WTC11 (cell line): ENCODE measurements at regions not wholly inside any gene's neighbourhood (a gene's known extent, or its start where the extent isn't known, plus 50 kb on each side); places are given as distances from the start of the nearest gene placed in this dataset.

ENCODE experiments used
- ATAC-seq: fragments of 200-7000 bp; cut with Tn5 transposase; 2 replicates; pipeline ENCODE4 v1.10.0; 2021; ENCODE audit warnings: mild to moderate bottlenecking, moderate library complexity
- CTCF ChIA-PET: fragments of 300-600 bp; sonication (Branson Sonifier 250); formaldehyde crosslinking; loops from one replicate; lab custom pipeline; 2021; ENCODE audit warnings: antibody characterized with exemption; lab: Charles Lee
- POLR2A ChIA-PET: fragments of 350-600 bp; sonication (Branson Sonifier 250); formaldehyde crosslinking; loops from one replicate; lab custom pipeline; 2021; ENCODE audit warnings: antibody characterized with exemption; lab: Charles Lee
- DNase-seq: peaks from one replicate; pipeline ENCODE4 v3.0.0; 2021; ENCODE audit warnings: low spot score
- H3K27ac Mint-ChIP-seq: 2 replicates; pipeline ENCODE4 v1.8.0; 2021; ENCODE audit warnings: mixed read lengths
- H3K27me3 Mint-ChIP-seq: 2 replicates; pipeline ENCODE4 v1.8.0; 2021; ENCODE audit warnings: low read depth, mild to moderate bottlenecking, moderate library complexity, mixed read lengths
- H3K36me3 Mint-ChIP-seq: 2 replicates; pipeline ENCODE4 v1.8.0; 2021; ENCODE audit warnings: mixed read lengths
- H3K4me1 Mint-ChIP-seq: 2 replicates; pipeline ENCODE4 v1.8.0; 2022; ENCODE audit warnings: mixed read lengths
- H3K4me3 Mint-ChIP-seq: 2 replicates; pipeline ENCODE4 v1.8.0; 2021; ENCODE audit warnings: mild to moderate bottlenecking, moderate library complexity, mixed read lengths
- H3K9me3 Mint-ChIP-seq: 2 replicates; pipeline ENCODE4 v1.8.0; 2021; ENCODE audit warnings: mixed read lengths
- ETV6 ChIP-seq: sonication (generic); formaldehyde crosslinking; IDR thresholded peaks from 2 replicates; pipeline ENCODE4 v1.8.1; 2022; ENCODE audit warnings: mild to moderate bottlenecking, missing genetic modification reagents
- GRHL2 ChIP-seq: fragments of 250-450 bp; sonication (Bioruptor Pico); IDR thresholded peaks from 2 replicates; pipeline ENCODE4 v1.8.0; 2022; ENCODE audit warnings: mild to moderate bottlenecking, moderate library complexity; ENCODE audit not compliant: insufficient replicate concordance, severe bottlenecking
- IRF2 ChIP-seq: sonication (generic); formaldehyde crosslinking; IDR thresholded peaks from 2 replicates; pipeline ENCODE4 v1.8.0; 2022; ENCODE audit warnings: low read depth, missing genetic modification reagents, borderline replicate concordance
- NFATC4 ChIP-seq: fragments of 250-450 bp; sonication (Bioruptor Pico); IDR thresholded peaks from 2 replicates; pipeline ENCODE4 v1.9.0; 2021; ENCODE audit warnings: mild to moderate bottlenecking
- NFE2L1 ChIP-seq: sonication (generic); formaldehyde crosslinking; IDR thresholded peaks from 2 replicates; pipeline ENCODE4 v1.8.1; 2023; ENCODE audit warnings: missing genetic modification reagents
- NR3C1 ChIP-seq: sonication (generic); formaldehyde crosslinking; conservative IDR thresholded peaks from 2 replicates; pipeline ENCODE4 v1.8.1; 2023; ENCODE audit warnings: low read depth, mild to moderate bottlenecking, missing genetic modification reagents
- SP1 ChIP-seq: sonication (generic); formaldehyde crosslinking; conservative IDR thresholded peaks from 2 replicates; pipeline ENCODE4 v1.8.1; 2022; ENCODE audit warnings: missing genetic modification reagents
- ZNF138 ChIP-seq: sonication (generic); formaldehyde crosslinking; conservative IDR thresholded peaks from 2 replicates; pipeline ENCODE4 v1.8.1; 2022; ENCODE audit warnings: mild to moderate bottlenecking, moderate library complexity, missing genetic modification reagents
- ZNF263 ChIP-seq: sonication (generic); formaldehyde crosslinking; IDR thresholded peaks from 2 replicates; pipeline ENCODE4 v1.8.1; 2022; ENCODE audit warnings: low read depth, mild to moderate bottlenecking, moderate library complexity, missing genetic modification reagents
- ZNF423 ChIP-seq: fragments of 250-450 bp; sonication (Bioruptor Pico); IDR thresholded peaks from 2 replicates; pipeline ENCODE4 v2.1.2; 2022; ENCODE audit warnings: mild to moderate bottlenecking, moderate library complexity
- ZNF671 ChIP-seq: fragments of 250-450 bp; sonication (Bioruptor Pico); IDR thresholded peaks from 2 replicates; pipeline ENCODE4 v1.8.0; 2021; ENCODE audit warnings: mild to moderate bottlenecking
- TF ChIP-seq, protein P1 (sequence below): sonication (generic); formaldehyde crosslinking; IDR thresholded peaks from 2 replicates; pipeline ENCODE4 v1.8.1; 2022; ENCODE audit warnings: low read depth, mild to moderate bottlenecking, moderate library complexity, missing genetic modification reagents, borderline replicate concordance
- TF ChIP-seq, protein P2 (sequence below): sonication (generic); formaldehyde crosslinking; IDR thresholded peaks from 2 replicates; pipeline ENCODE4 v1.8.1; 2022; ENCODE audit warnings: mild to moderate bottlenecking, moderate library complexity, missing genetic modification reagents
- TF ChIP-seq, protein P3 (sequence below): sonication (generic); formaldehyde crosslinking; IDR thresholded peaks from 2 replicates; pipeline ENCODE4 v1.8.0; 2022; ENCODE audit warnings: missing genetic modification reagents
- TF ChIP-seq, protein P4 (sequence below): fragments of 250-450 bp; sonication (Bioruptor Pico); IDR thresholded peaks from 2 replicates; pipeline ENCODE4 v1.8.0; 2021; ENCODE audit warnings: mild to moderate bottlenecking

DNA sequence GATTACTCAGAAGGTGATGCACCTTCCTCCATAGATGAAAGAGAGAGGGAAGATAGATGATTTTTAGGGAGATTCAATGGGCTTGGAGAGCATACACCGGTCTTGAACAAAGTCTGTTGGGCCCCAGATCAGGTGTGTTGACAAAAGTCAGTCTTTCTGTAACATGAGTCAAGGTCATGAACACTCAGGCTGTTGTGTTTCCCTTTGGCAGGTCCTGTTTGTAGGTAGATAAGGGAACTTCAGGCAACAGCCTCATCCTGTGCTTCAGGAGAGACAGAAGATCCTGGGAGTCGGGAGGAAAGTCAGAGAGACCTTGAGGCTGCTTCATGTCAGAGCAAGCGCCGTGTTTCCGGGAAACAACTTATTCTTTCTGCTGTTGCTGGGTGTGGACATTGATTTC is 703.1 kb downstream of the BRD1 start (continued):
- TF ChIP-seq NFATC4 = no peak
- TF ChIP-seq, protein P1, sequence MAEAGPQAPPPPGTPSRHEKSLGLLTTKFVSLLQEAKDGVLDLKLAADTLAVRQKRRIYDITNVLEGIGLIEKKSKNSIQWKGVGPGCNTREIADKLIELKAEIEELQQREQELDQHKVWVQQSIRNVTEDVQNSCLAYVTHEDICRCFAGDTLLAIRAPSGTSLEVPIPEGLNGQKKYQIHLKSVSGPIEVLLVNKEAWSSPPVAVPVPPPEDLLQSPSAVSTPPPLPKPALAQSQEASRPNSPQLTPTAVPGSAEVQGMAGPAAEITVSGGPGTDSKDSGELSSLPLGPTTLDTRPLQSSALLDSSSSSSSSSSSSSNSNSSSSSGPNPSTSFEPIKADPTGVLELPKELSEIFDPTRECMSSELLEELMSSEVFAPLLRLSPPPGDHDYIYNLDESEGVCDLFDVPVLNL (CRISPR knock-in tag) = no peak
- TF ChIP-seq ETV6 (CRISPR knock-in tag) = no peak
- no peak for TF ChIP-seq ZNF138 (CRISPR knock-in tag)
- TF ChIP-seq SP1 = no peak
- TF ChIP-seq NFE2L1 (CRISPR knock-in tag) = no peak
- no peak for TF ChIP-seq IRF2
- no peak for TF ChIP-seq ZNF263 (CRISPR knock-in tag)

DNA sequence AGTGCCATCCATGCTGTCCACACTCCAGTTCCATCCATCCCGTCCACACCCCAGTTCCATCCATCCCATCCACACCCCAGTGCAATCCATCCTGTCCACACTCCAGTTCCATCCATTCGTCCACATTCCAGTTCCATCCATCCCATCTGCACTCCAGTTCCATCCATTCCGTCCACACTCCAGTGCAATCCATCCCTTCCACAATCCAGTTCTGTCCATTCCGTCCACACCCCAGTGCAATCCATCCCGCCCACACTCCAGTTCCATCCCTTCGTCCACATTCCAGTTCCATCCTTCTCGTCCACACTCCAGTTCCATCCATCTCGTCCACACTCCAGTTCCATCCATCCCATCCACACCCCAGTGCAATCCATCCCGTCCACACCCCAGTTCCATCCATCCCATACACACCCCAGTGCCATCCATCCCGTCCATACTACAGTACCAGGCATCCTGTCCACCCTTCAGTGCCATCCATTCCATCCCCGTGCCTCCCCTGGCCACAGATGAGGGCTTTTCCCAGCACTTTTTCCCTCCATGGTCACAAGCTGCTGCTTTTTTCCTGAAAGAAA is 704.0 kb downstream of the BRD1 start:
- Mint-ChIP-seq H3K9me3 (peaks cover 25% of the 10 kb centered on the region), H3K4me3 (no peak overlapping the region), H3K27me3 (no peaks in the 10 kb centered on the region), H3K27ac (no peak overlapping the region), H3K4me1 (peaks cover 16% of the 10 kb centered on the region)
- CTCF ChIA-PET = no interaction called here
- DNase-seq = no peak
- POLR2A ChIA-PET = no interaction called here
- TF ChIP-seq, protein P2, sequence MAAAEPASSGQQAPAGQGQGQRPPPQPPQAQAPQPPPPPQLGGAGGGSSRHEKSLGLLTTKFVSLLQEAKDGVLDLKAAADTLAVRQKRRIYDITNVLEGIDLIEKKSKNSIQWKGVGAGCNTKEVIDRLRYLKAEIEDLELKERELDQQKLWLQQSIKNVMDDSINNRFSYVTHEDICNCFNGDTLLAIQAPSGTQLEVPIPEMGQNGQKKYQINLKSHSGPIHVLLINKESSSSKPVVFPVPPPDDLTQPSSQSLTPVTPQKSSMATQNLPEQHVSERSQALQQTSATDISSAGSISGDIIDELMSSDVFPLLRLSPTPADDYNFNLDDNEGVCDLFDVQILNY (CRISPR knock-in tag) = no peak
- TF ChIP-seq, protein P3, sequence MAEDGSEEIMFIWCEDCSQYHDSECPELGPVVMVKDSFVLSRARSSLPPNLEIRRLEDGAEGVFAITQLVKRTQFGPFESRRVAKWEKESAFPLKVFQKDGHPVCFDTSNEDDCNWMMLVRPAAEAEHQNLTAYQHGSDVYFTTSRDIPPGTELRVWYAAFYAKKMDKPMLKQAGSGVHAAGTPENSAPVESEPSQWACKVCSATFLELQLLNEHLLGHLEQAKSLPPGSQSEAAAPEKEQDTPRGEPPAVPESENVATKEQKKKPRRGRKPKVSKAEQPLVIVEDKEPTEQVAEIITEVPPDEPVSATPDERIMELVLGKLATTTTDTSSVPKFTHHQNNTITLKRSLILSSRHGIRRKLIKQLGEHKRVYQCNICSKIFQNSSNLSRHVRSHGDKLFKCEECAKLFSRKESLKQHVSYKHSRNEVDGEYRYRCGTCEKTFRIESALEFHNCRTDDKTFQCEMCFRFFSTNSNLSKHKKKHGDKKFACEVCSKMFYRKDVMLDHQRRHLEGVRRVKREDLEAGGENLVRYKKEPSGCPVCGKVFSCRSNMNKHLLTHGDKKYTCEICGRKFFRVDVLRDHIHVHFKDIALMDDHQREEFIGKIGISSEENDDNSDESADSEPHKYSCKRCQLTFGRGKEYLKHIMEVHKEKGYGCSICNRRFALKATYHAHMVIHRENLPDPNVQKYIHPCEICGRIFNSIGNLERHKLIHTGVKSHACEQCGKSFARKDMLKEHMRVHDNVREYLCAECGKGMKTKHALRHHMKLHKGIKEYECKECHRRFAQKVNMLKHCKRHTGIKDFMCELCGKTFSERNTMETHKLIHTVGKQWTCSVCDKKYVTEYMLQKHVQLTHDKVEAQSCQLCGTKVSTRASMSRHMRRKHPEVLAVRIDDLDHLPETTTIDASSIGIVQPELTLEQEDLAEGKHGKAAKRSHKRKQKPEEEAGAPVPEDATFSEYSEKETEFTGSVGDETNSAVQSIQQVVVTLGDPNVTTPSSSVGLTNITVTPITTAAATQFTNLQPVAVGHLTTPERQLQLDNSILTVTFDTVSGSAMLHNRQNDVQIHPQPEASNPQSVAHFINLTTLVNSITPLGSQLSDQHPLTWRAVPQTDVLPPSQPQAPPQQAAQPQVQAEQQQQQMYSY (CRISPR knock-in tag) = peak; percentile 75
- TF ChIP-seq, all 79 proteins: peak for 1
- no peak for ATAC-seq
- H3K36me3 Mint-ChIP-seq = no peaks in the 10 kb centered on the region

DNA sequence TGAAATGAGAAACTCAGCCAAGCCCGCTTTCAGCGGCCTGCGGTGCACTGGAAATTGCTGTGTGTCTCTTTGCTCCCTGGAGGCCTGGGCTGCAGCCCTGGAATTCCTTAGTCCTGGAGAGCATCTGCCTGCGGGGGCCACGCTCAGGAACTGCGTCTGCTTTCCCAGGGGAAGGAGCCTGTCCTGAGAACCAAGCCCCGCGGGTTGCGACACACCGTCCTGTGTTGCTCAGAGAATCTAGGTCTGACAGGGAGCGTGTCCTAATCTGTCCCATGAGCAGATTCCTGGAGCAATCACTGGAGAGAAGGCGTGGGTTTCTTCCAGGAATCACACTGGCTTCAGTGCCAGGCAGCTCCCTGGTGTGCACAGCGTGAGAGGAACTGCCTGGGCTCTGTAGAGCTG is 708.1 kb downstream of the BRD1 start:
- ChIA-PET POLR2A (no interaction called here), CTCF (interaction anchor here (0.6 to 1.8 kb wide), 2 partner anchors 12 to 73 kb away, joined by 3 to 7 read pairs; no protein-coding TSS in a partner anchor)
- no peaks in the 10 kb centered on the region for H3K27me3 Mint-ChIP-seq
- peaks cover 25% of the 10 kb centered on the region for H3K9me3 Mint-ChIP-seq
- H3K4me1 Mint-ChIP-seq = peaks cover 16% of the 10 kb centered on the region
- DNase-seq (peak; percentile 43), ATAC-seq (peak; percentile 73)
- no peaks in the 10 kb centered on the region for H3K36me3 Mint-ChIP-seq
- TF ChIP-seq NR3C1 (CRISPR knock-in tag) = no peak
- TF ChIP-seq SP1 = 0 out of 2 replicates have a peak, but pooled peaks have one; percentile 15
- TF ChIP-seq ZNF423 = peak; percentile 64
- no peak overlapping the region for H3K4me3 Mint-ChIP-seq
- peak overlapping the region; percentile 82 for H3K27ac Mint-ChIP-seq

DNA sequence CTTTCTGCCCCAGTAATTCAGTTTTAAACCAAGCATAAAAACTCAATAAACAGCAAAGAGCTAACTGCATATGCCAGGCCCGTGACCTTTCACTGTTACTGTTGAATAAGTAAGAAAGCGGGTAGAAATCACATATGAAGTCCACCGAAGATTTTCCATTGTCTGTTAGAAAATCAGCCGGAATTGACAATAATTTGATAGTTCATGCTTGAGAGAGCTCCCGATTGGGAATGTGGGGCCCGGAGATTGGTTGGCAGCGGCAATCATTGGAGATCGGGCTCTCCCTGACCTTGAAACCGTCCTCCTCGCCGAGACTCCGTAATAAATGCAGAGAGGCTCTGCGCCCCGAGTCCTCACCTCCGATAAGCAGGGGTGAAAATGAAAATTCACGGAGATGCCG is 709.6 kb downstream of the BRD1 start:
- Mint-ChIP-seq H3K9me3 (peaks cover 16% of the 10 kb centered on the region), H3K27me3 (no peaks in the 10 kb centered on the region), H3K27ac (no peak overlapping the region), H3K4me3 (no peak overlapping the region), H3K36me3 (no peaks in the 10 kb centered on the region), H3K4me1 (peaks cover 16% of the 10 kb centered on the region)
- no peak for ATAC-seq
- POLR2A ChIA-PET = no interaction called here
- no peak for DNase-seq
- TF ChIP-seq ZNF671 (CRISPR knock-in tag) (no peak), GRHL2 (CRISPR knock-in tag) (no peak)
- TF ChIP-seq, protein P4, sequence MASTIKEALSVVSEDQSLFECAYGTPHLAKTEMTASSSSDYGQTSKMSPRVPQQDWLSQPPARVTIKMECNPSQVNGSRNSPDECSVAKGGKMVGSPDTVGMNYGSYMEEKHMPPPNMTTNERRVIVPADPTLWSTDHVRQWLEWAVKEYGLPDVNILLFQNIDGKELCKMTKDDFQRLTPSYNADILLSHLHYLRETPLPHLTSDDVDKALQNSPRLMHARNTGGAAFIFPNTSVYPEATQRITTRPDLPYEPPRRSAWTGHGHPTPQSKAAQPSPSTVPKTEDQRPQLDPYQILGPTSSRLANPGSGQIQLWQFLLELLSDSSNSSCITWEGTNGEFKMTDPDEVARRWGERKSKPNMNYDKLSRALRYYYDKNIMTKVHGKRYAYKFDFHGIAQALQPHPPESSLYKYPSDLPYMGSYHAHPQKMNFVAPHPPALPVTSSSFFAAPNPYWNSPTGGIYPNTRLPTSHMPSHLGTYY (CRISPR knock-in tag) = no peak
- TF ChIP-seq, all 79 proteins: peak for 0
- CTCF ChIA-PET = interaction anchor here (1.5 to 1.9 kb wide), 2 partner anchors 72 to 187 kb away, joined by 4 to 7 read pairs; no protein-coding TSS in a partner anchor
